HUES64 (cell line): ENCODE measurements at regions not wholly inside any gene's neighbourhood (a gene's known extent, or its start where the extent isn't known, plus 50 kb on each side); places are given as distances from the start of the nearest gene placed in this dataset.
"Not testable (repeated sequence)": the region's sequence is repeated elsewhere in the genome, so short reads cannot be mapped to it uniquely, and the experiment has no call there.

ENCODE experiments used
- H3K27ac ChIP-seq: 2 replicates; pipeline ENCODE4 v1.7.0; 2013; ENCODE audit warnings: low read depth, low read length, inconsistent platforms
- H3K27me3 ChIP-seq: 2 replicates; pipeline ENCODE4 v1.6.1; 2013; ENCODE audit warnings: mild to moderate bottlenecking, low read length; ENCODE audit not compliant: insufficient read depth
- H3K36me3 ChIP-seq: 2 replicates; pipeline ENCODE4 v1.6.1; 2013; ENCODE audit warnings: mild to moderate bottlenecking, low read length; ENCODE audit not compliant: insufficient read depth
- H3K4me1 ChIP-seq: 2 replicates; pipeline ENCODE4 v1.6.1; 2013; ENCODE audit warnings: mild to moderate bottlenecking, low read length, moderate library complexity; ENCODE audit not compliant: insufficient read depth
- H3K4me3 ChIP-seq: 2 replicates; pipeline ENCODE4 v1.5.1; 2013; ENCODE audit warnings: mild to moderate bottlenecking, low read length, moderate library complexity
- H3K9ac ChIP-seq: 2 replicates; pipeline ENCODE4 v1.6.1; 2013; ENCODE audit warnings: mild to moderate bottlenecking, low read depth, low read length
- H3K9me3 ChIP-seq: 2 replicates; pipeline ENCODE4 v1.6.1; 2013; ENCODE audit warnings: low read depth, low read length; ENCODE audit not compliant: insufficient read depth
- WGBS: fragments of 150-250, 120-280 bp; methylation state at CpG from one replicate; pipeline ENCODE4 v1.1.7; 2013; ENCODE audit warnings: missing lambda C conversion rate; 5-methylcytosine and 5-hydroxymethylcytosine counted together

DNA sequence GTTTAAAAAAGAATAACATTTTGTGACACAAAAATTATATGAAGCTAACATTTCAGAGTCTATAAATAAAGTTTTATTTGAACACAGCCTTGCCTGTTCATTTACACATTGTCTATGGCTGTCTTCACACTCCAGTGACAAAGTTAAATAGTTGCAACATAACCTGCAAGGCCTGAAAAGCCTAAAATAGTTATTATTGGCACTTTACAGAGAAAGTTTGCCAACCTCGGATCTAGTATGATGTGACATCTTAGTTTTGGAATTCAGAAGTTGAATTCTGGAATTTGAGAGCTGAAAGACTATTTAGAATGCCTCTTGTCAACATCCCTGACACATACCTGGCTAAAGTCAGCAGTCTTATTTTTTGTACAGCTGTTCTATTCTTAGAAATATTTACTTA, 68.3 kb downstream of the DYRK2 start:
- no peaks in the 10 kb centered on the region for H3K36me3 ChIP-seq

DNA sequence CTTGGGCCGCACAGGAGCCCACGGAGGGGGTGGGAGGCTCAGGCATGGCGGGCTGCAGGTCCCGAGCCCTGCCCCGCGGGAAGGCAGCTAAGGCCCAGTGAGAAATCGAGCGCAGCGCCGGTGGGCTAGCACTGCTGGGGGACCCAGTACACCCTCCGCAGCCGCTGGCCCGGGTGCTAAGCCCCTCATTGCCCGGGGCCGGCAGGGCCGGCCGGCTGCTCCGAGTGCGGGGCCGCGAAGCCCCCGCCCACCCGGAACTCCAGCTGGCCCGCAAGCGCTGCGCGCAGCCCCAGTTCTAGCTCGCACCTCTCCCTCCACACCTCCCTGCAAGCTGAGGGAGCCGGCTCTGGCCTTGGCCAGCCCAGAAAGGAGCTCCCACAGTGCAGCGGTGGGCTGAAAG, 70.8 kb downstream of the DYRK2 start:
- not testable (repeated sequence) for H3K27me3 ChIP-seq, H3K27ac ChIP-seq, H3K4me1 ChIP-seq, H3K36me3 ChIP-seq, H3K9ac ChIP-seq, H3K9me3 ChIP-seq, H3K4me3 ChIP-seq
- 94% methylated on average over 25 of the region's 30 CpGs for WGBS

More for the DNA sequence above, 68.3 kb downstream of the DYRK2 start:
- H3K27ac ChIP-seq, result no peak overlapping the region
- no peaks in the 10 kb centered on the region for H3K27me3 ChIP-seq
- WGBS, result 89% methylated on average over 1 of the region's 1 CpG
- H3K4me3 ChIP-seq, result no peak overlapping the region
- no peaks in the 10 kb centered on the region for H3K9me3 ChIP-seq
- 0 out of 2 replicates have a peak, but pooled peaks cover 3% of the 10 kb centered on the region for H3K4me1 ChIP-seq
- no peak overlapping the region for H3K9ac ChIP-seq

GRCh38 chr12:67720351-67720856, 71.9 kb downstream of the DYRK2 start:
- no peaks in the 10 kb centered on the region for H3K27me3 ChIP-seq
- no peaks in the 10 kb centered on the region for H3K9me3 ChIP-seq
- 92% methylated on average over 3 of the region's 3 CpGs for WGBS
- no peak overlapping the region for H3K4me3 ChIP-seq
- no peak overlapping the region for H3K9ac ChIP-seq
- H3K4me1 ChIP-seq, result no peaks in the 10 kb centered on the region
- H3K36me3 ChIP-seq, result no peaks in the 10 kb centered on the region
- H3K27ac ChIP-seq, result no peak overlapping the region

GRCh38 chr12:67721248-67721647, 72.7 kb downstream of the DYRK2 start:
- no peak overlapping the region for H3K9ac ChIP-seq
- 83% methylated on average over 4 of the region's 4 CpGs for WGBS
- H3K36me3 ChIP-seq, result no peaks in the 10 kb centered on the region
- no peaks in the 10 kb centered on the region for H3K9me3 ChIP-seq
- no peaks in the 10 kb centered on the region for H3K4me1 ChIP-seq
- H3K27ac ChIP-seq, result no peak overlapping the region
- H3K4me3 ChIP-seq, result no peak overlapping the region
- no peaks in the 10 kb centered on the region for H3K27me3 ChIP-seq

DNA sequence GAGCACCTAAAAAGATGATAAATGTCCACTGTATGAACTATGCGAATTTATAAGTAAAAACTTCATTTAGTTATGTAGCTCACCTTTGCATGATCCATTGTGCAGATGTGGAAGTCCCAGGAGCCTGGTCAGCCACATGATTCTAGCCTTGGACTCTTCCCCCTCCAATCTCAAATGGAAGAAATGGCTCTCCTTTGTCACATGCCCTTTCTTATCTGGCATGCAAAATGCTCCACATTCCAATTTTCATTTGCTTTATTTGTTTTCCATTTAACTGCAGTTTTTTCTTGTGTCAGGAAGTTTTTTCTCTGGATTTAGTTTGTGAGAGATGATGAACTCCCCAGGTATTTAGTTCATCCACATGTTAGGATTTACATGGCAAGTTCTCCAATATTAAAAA, 73.8 kb downstream of the DYRK2 start:
- H3K27ac ChIP-seq, result no peak overlapping the region
- H3K9ac ChIP-seq, result no peak overlapping the region
- 100% methylated on average over 1 of the region's 1 CpG for WGBS
- no peaks in the 10 kb centered on the region for H3K27me3 ChIP-seq
- no peaks in the 10 kb centered on the region for H3K36me3 ChIP-seq
- no peaks in the 10 kb centered on the region for H3K4me1 ChIP-seq
- no peaks in the 10 kb centered on the region for H3K9me3 ChIP-seq
- no peak overlapping the region for H3K4me3 ChIP-seq

DNA sequence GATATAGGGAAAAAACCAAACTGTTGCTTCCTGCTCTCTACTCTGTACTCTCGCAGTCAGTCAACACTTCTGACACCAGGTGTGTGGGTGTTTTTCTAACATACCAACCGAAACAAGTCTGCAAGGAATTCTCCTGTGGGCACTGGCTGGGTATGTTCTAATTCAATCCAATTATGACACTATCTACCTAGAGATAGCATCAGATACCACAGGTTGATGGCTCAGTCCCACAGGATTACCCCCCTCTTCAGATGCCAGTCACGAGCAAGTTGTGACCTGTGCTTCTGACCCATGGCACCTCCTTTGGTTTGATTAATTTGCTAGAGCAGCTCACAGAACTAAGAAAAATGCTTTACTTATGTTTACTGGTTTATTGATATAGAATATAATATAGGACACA, 78.3 kb downstream of the DYRK2 start:
- 92% methylated on average over 3 of the region's 3 CpGs for WGBS
- Histone ChIP-seq H3K9ac (no peak overlapping the region), H3K27me3 (no peaks in the 10 kb centered on the region), H3K4me3 (no peak overlapping the region), H3K9me3 (no peaks in the 10 kb centered on the region), H3K36me3 (no peaks in the 10 kb centered on the region), H3K4me1 (no peaks in the 10 kb centered on the region), H3K27ac (no peak overlapping the region)

DNA sequence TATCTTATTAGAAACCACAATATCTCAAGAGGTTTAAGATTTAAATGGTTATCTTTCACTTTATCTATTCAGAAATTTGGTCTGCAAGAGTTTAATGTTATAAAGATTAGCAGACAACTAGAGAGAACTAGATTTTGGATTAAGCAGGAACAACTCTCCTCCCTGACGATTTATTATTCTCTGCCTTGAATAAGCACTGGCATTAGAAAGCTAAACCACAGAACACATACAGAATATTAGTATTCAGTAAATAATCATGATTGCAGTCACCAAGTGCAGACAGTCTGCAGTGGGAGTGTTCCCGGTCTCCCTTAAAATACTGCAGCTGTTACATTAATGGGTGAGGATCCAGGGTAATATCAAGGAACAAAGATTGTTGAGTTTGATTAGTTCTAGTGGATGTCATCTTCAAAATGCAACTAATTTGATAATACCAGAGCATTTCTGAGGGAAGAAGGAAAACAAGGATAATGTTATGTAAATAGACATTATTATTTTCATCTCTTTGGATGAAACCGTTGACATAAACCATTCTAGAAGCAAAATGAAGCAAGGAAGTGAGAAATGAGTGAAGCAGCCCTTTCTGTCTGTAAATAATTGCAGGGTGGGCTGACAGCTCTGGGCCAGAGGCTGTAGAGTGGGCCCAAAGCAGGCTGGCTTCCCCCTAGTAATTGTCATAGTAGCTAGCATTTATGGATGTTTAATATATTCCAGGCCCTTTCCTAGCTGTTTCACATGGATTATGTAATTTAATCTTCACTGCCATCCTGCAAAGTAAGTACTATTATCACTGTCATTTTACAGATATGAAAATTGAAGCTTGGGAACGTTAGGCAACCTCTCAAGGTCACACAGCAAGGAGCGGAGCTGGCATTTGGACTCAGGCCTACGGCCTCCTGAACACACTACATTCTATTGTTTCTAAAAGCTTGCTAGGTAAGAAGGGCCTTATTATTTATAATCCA, 79.4 kb downstream of the DYRK2 start:
- no peaks in the 10 kb centered on the region for H3K9me3 ChIP-seq
- no peaks in the 10 kb centered on the region for H3K27me3 ChIP-seq
- no peaks in the 10 kb centered on the region for H3K4me1 ChIP-seq
- 93% methylated on average over 5 of the region's 6 CpGs for WGBS
- no peak overlapping the region for H3K9ac ChIP-seq
- no peak overlapping the region for H3K4me3 ChIP-seq
- H3K36me3 ChIP-seq, result no peaks in the 10 kb centered on the region
- H3K27ac ChIP-seq, result no peak overlapping the region

DNA sequence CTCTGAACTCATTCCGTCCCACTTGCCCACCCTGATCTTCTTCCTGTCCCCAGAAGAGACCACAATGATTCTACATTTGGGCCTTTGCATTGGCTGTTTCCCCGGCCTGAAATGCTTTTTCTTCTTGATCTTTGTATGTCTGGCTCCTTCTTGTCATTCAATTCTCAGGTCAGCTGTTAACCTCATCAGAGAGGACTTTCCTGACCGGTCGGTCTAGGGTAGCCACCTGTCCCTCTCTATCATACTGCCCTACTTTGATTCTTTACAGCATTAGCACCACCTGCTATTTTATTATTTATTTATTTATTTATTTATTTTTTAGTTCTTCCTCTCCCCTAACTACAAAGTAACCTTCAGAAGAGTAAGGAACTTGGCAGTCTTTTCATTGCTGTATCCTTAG, 84.3 kb downstream of the DYRK2 start:
- H3K9ac ChIP-seq, result no peak overlapping the region
- no peaks in the 10 kb centered on the region for H3K9me3 ChIP-seq
- H3K27ac ChIP-seq, result no peak overlapping the region
- 93% methylated on average over 4 of the region's 4 CpGs for WGBS
- H3K27me3 ChIP-seq, result no peaks in the 10 kb centered on the region
- H3K4me3 ChIP-seq, result no peak overlapping the region
- H3K36me3 ChIP-seq, result no peaks in the 10 kb centered on the region
- no peaks in the 10 kb centered on the region for H3K4me1 ChIP-seq

- H3K4me3 ChIP-seq, result no peak overlapping the region
- H3K27ac ChIP-seq, result no peak overlapping the region
- 88% methylated on average over 4 of the region's 4 CpGs for WGBS
- H3K4me1 ChIP-seq, result peaks cover 6% of the 10 kb centered on the region
- no peak overlapping the region for H3K9ac ChIP-seq
- no peaks in the 10 kb centered on the region for H3K9me3 ChIP-seq
- no peaks in the 10 kb centered on the region for H3K36me3 ChIP-seq
- H3K27me3 ChIP-seq, result no peaks in the 10 kb centered on the region
Observed at GRCh38 chr12:67735868-67736267, 87.3 kb downstream of the DYRK2 start.

GRCh38 chr12:67740711-67741110, 92.2 kb downstream of the DYRK2 start:
- Histone ChIP-seq H3K27ac (no peak overlapping the region), H3K4me1 (peaks cover 22% of the 10 kb centered on the region), H3K4me3 (no peak overlapping the region), H3K36me3 (no peaks in the 10 kb centered on the region), H3K27me3 (no peaks in the 10 kb centered on the region), H3K9ac (no peak overlapping the region), H3K9me3 (no peaks in the 10 kb centered on the region)
- 61% methylated on average over 1 of the region's 1 CpG for WGBS

- Histone ChIP-seq H3K4me3 (no peak overlapping the region), H3K9ac (no peak overlapping the region), H3K36me3 (no peaks in the 10 kb centered on the region), H3K9me3 (peaks cover 3% of the 10 kb centered on the region; the same call in 1 of the 2 replicates), H3K27me3 (no peaks in the 10 kb centered on the region), H3K27ac (no peak overlapping the region), H3K4me1 (peaks cover 22% of the 10 kb centered on the region)
- WGBS, result 88% methylated on average over 3 of the region's 3 CpGs
Observed at GRCh38 chr12:67741270-67741669, 92.7 kb downstream of the DYRK2 start.
